Ascending aorta (tissue), 2 donors: ENCODE measurements at regions not wholly inside any gene's neighbourhood (a gene's known extent, or its start where the extent isn't known, plus 50 kb on each side); places are given as distances from the start of the nearest gene placed in this dataset.

Experiments used
- DNase-seq, 2 donors: peaks; one replicate each; pipeline ENCODE4 v3.0.0-alpha.2; 2019; ENCODE audit warnings: low spot score in 2 of 2
- H3K27ac ChIP-seq, 2 donors: fragments of 200-600 bp; sonication (generic); one replicate each; pipeline ENCODE4 v1.5.1; 2016 to 2017; ENCODE audit warnings: mild to moderate bottlenecking in 1 of 2
- H3K27me3 ChIP-seq: fragments of 200-600 bp; sonication (generic); one replicate; pipeline ENCODE4 v1.5.1; 2017
- H3K36me3 ChIP-seq, 2 donors: fragments of 200-600 bp; sonication (generic); one replicate each; pipeline ENCODE4 v1.5.1; 2016
- H3K4me1 ChIP-seq, 2 donors: fragments of 200-600 bp; sonication (generic); one replicate each; pipeline ENCODE4 v1.5.1; 2016 to 2017; ENCODE audit warnings: mild to moderate bottlenecking in 1 of 2
- H3K4me3 ChIP-seq, 2 donors: fragments of 200-600 bp; sonication (generic); one replicate each; pipeline ENCODE4 v1.5.1; 2016 to 2017; ENCODE audit warnings: mild to moderate bottlenecking in 1 of 2
- H3K9me3 ChIP-seq, 2 donors: fragments of 200-600 bp; sonication (generic); one replicate each; pipeline ENCODE4 v1.5.1; 2016
- intact Hi-C: fragments of 100-400 bp; cut with DNase I; formaldehyde crosslinking; loops from one replicate; pipeline ENCODE4 v1.15.1; 2023
- TF ChIP-seq, protein P1 (sequence below), 3 experiments: fragments of 200-600 bp in 2 of 3; fragments of 450-650 bp in 1 of 3; sonication (generic) in 2 of 3; IDR thresholded peaks; one replicate each; pipeline ENCODE4 v1.5.1; 2016 to 2019; ENCODE audit warnings: antibody characterized with exemption in 3 of 3, mild to moderate bottlenecking in 1 of 3, moderate library complexity in 1 of 3

DNA sequence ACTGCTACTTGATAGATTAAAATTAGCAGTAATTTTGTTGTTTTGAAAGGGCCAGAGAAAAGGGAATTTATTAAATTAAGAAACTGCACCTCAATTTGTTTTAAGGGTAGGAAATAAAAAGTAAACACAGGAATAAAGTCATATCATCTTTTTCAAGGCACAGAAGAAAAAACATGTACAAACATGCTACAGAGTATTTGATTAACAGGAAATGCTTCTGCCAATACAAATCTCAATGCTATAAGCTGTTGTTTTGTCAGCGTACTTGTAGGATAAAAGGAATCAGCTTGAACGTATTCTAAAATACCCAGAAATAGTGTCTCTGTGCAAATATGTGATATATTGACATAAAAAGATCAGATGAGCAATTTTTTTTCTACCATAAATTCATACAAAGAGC, 474.0 kb upstream of the MGAT4C start:
- Histone ChIP-seq H3K9me3 (no peaks in the 10 kb centered on the region), H3K27ac (no peak overlapping the region), H3K4me3 (no peak overlapping the region), H3K4me1 (no peaks in the 10 kb centered on the region), H3K36me3 (no peaks in the 10 kb centered on the region), H3K27me3 (no peaks in the 10 kb centered on the region)
- TF ChIP-seq, protein P1, sequence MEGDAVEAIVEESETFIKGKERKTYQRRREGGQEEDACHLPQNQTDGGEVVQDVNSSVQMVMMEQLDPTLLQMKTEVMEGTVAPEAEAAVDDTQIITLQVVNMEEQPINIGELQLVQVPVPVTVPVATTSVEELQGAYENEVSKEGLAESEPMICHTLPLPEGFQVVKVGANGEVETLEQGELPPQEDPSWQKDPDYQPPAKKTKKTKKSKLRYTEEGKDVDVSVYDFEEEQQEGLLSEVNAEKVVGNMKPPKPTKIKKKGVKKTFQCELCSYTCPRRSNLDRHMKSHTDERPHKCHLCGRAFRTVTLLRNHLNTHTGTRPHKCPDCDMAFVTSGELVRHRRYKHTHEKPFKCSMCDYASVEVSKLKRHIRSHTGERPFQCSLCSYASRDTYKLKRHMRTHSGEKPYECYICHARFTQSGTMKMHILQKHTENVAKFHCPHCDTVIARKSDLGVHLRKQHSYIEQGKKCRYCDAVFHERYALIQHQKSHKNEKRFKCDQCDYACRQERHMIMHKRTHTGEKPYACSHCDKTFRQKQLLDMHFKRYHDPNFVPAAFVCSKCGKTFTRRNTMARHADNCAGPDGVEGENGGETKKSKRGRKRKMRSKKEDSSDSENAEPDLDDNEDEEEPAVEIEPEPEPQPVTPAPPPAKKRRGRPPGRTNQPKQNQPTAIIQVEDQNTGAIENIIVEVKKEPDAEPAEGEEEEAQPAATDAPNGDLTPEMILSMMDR (IDR thresholded peaks at IDR 0.05) = no peak
- intact Hi-C loops = no loop called here
- no peak for DNase-seq

DNA sequence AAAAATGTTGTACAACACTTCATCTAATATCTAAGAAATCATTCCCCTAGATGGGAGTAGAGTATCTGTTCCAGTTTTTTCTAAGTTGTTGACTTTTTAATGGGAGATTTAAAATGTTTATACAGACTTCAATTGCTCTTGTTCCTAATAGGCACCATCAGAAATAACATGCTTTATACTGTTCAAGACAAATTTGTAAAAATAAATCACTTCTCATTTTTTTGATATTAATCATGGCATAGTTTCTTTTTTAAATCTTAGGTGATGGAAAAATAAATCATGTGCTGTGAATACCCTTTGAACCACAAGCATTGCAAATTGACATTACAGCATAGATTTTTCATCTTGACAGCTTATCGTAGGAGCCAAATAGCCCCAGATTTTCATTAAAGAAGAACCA, 473.5 kb upstream of the MGAT4C start:
- Histone ChIP-seq H3K27ac (no peak overlapping the region), H3K4me1 (no peaks in the 10 kb centered on the region)
- intact Hi-C loops = no loop called here

DNA sequence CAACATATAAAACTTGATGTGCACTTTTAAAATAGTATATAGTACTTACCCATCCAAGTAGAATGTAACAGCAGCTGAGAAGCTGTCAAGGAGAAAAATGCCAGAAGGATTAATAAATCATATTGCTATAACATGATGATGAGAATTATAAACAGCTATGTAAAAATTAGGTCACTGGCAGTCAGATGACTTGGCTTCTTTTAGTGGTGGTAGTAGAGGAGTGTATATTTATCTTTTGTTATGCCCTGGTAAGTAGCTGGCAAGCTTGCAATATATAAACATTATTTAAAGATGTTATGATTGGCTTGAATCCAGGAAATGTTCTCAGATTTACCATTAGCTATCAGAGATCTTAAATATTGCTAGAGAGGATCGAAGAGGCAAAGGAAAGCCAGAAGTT, 471.0 kb upstream of the MGAT4C start:
- no peaks in the 10 kb centered on the region for H3K9me3 ChIP-seq
- H3K27me3 ChIP-seq = no peaks in the 10 kb centered on the region
- TF ChIP-seq, protein P1 (IDR thresholded peaks at IDR 0.05) = no peak
- no peaks in the 10 kb centered on the region for H3K36me3 ChIP-seq
- intact Hi-C loops = no loop called here
- no peak overlapping the region for H3K27ac ChIP-seq
- no peak overlapping the region for H3K4me3 ChIP-seq
- DNase-seq = no peak
- no peaks in the 10 kb centered on the region for H3K4me1 ChIP-seq

More for the DNA sequence above, 473.5 kb upstream of the MGAT4C start:
- TF ChIP-seq, protein P1 (IDR thresholded peaks at IDR 0.05) = no peak
- no peaks in the 10 kb centered on the region for H3K9me3 ChIP-seq
- H3K4me3 ChIP-seq = no peak overlapping the region
- no peaks in the 10 kb centered on the region for H3K36me3 ChIP-seq
- DNase-seq = no peak
- no peaks in the 10 kb centered on the region for H3K27me3 ChIP-seq

DNA sequence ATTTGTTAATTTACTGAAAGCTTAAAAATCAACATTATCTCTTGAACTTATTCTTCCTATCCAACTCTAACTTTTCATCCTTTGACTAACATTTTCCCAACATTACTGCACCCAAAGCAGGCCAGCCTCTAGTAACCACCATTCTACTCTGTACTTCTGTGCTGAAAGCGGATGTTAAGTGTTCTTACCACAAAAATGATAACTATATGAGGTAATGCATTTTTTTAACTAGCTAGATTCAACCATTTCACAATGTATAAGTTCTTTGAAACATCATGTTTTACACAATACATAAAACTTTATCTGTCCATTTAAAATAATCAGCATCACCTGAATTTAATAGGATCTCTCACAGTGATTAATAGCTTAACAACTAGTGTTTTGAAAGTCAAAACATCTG, 468.5 kb upstream of the MGAT4C start:
- Histone ChIP-seq H3K4me1 (no peaks in the 10 kb centered on the region), H3K27ac (no peak overlapping the region), H3K36me3 (no peaks in the 10 kb centered on the region), H3K9me3 (no peaks in the 10 kb centered on the region), H3K27me3 (no peaks in the 10 kb centered on the region), H3K4me3 (no peak overlapping the region)
- DNase-seq = no peak
- intact Hi-C loops = no loop called here
- TF ChIP-seq, protein P1 (IDR thresholded peaks at IDR 0.05) = no peak

DNA sequence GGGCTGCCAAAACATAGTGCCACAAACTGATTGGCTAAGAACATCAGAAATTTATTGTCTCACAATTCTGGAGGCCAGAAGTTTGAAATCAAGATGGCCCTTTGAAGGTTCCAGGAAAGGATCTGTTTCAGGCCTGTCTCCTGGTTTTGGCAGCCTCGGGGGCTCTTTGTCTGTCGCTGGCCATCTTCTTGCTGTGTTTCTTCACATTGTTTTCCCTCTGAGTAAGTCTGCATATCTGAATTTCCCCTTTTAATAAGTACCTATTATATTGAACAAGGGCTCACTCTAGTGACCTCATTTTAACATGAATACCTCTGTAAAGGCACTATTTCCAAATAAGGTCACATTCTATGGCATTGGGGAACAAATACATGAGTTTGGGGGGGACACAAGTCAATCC, 467.1 kb upstream of the MGAT4C start:
- TF ChIP-seq, protein P1 (IDR thresholded peaks at IDR 0.05) = no peak
- no peaks in the 10 kb centered on the region for H3K27me3 ChIP-seq
- no peak for DNase-seq
- H3K36me3 ChIP-seq = no peaks in the 10 kb centered on the region
- no peaks in the 10 kb centered on the region for H3K4me1 ChIP-seq
- no peak overlapping the region for H3K4me3 ChIP-seq
- H3K27ac ChIP-seq = no peak overlapping the region
- intact Hi-C loops = no loop called here
- no peaks in the 10 kb centered on the region for H3K9me3 ChIP-seq

DNA sequence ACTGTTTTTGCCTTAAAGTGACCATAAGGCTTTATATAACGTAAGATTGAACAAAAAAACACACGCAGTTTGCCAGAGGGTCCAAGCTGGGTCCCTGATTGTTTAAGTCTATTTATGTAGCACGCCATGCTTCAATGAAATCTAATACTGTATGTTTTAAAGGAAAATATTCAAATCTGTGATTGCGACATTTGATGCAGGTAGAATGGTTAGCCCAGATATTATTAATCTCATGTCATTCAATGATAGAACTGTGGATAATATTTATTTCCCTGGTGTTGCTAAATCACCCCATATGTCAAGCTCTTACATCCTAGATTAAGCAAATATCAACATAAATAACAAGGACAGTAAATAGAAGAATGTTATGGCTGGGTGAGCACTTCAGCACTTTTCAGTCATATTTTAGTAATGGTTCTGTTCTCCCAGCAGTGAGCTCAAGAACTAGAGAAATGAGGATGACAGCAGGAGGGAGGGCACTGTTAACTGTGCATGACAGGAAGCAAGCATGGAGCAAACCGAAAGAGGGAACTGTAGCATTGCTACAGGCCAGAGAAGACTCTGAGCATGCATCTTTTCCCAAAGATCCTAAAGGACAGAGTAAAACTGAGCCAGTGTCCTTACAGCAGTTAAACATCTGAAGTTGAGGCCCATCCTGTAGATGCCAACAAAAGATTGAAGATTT, 465.7 kb upstream of the MGAT4C start:
- H3K4me3 ChIP-seq = no peak overlapping the region
- intact Hi-C loops = no loop called here
- TF ChIP-seq, protein P1 (IDR thresholded peaks at IDR 0.05) = no peak
- no peaks in the 10 kb centered on the region for H3K4me1 ChIP-seq
- DNase-seq = no peak
- H3K27ac ChIP-seq = no peak overlapping the region
- no peaks in the 10 kb centered on the region for H3K27me3 ChIP-seq
- no peaks in the 10 kb centered on the region for H3K9me3 ChIP-seq
- no peaks in the 10 kb centered on the region for H3K36me3 ChIP-seq
